Ascending aorta (tissue), 2 donors: ENCODE measurements at regions not wholly inside any gene's neighbourhood (a gene's known extent, or its start where the extent isn't known, plus 50 kb on each side); places are given as distances from the start of the nearest gene placed in this dataset.

Experiments
- DNase-seq, 2 donors: peaks; one replicate each; pipeline ENCODE4 v3.0.0-alpha.2; 2019; ENCODE audit warnings: low spot score in 2 of 2
- H3K27ac ChIP-seq, 2 donors: fragments of 200-600 bp; sonication (generic); one replicate each; pipeline ENCODE4 v1.5.1; 2016 to 2017; ENCODE audit warnings: mild to moderate bottlenecking in 1 of 2
- H3K27me3 ChIP-seq: fragments of 200-600 bp; sonication (generic); one replicate; pipeline ENCODE4 v1.5.1; 2017
- H3K36me3 ChIP-seq, 2 donors: fragments of 200-600 bp; sonication (generic); one replicate each; pipeline ENCODE4 v1.5.1; 2016
- H3K4me1 ChIP-seq, 2 donors: fragments of 200-600 bp; sonication (generic); one replicate each; pipeline ENCODE4 v1.5.1; 2016 to 2017; ENCODE audit warnings: mild to moderate bottlenecking in 1 of 2
- H3K4me3 ChIP-seq, 2 donors: fragments of 200-600 bp; sonication (generic); one replicate each; pipeline ENCODE4 v1.5.1; 2016 to 2017; ENCODE audit warnings: mild to moderate bottlenecking in 1 of 2
- H3K9me3 ChIP-seq, 2 donors: fragments of 200-600 bp; sonication (generic); one replicate each; pipeline ENCODE4 v1.5.1; 2016
- CTCF ChIP-seq, 3 experiments: fragments of 200-600 bp in 2 of 3; fragments of 450-650 bp in 1 of 3; sonication (generic) in 2 of 3; IDR thresholded peaks; one replicate each; pipeline ENCODE4 v1.5.1; 2016 to 2019; ENCODE audit warnings: antibody characterized with exemption in 3 of 3, mild to moderate bottlenecking in 1 of 3, moderate library complexity in 1 of 3
- intact Hi-C: fragments of 100-400 bp; cut with DNase I; formaldehyde crosslinking; loops from one replicate; pipeline ENCODE4 v1.15.1; 2023

GRCh38 chr18:79606621-79607331 is 72.8 kb upstream of the CTDP1 start:
- no peak for DNase-seq
- Histone ChIP-seq H3K9me3 (no peaks in the 10 kb centered on the region), H3K4me1 (no peaks in the 10 kb centered on the region), H3K27ac (no peak overlapping the region), H3K27me3 (no peaks in the 10 kb centered on the region), H3K36me3 (no peaks in the 10 kb centered on the region), H3K4me3 (no peak overlapping the region)
- TF ChIP-seq CTCF (IDR thresholded peaks at IDR 0.05), result no peak
- intact Hi-C loops, result no loop called here

- TF ChIP-seq CTCF (IDR thresholded peaks at IDR 0.05), result no peak
- H3K27ac ChIP-seq, result no peak overlapping the region
- H3K36me3 ChIP-seq, result no peaks in the 10 kb centered on the region
- DNase-seq, result no peak
- intact Hi-C loops, result no loop called here
- H3K4me3 ChIP-seq, result no peak overlapping the region
- H3K9me3 ChIP-seq, result no peaks in the 10 kb centered on the region
- H3K27me3 ChIP-seq, result no peaks in the 10 kb centered on the region
- no peaks in the 10 kb centered on the region for H3K4me1 ChIP-seq
Measured at GRCh38 chr18:79607361-79607952, 72.1 kb upstream of the CTDP1 start.

- intact Hi-C loops, result no loop called here
- TF ChIP-seq CTCF (IDR thresholded peaks at IDR 0.05), result no peak
- H3K9me3 ChIP-seq, result no peaks in the 10 kb centered on the region
Measured at GRCh38 chr18:79608069-79608468, 71.5 kb upstream of the CTDP1 start.

GRCh38 chr18:79608535-79608934 is 71.1 kb upstream of the CTDP1 start:
- peak in 1 of 2 donors; percentile 51 for DNase-seq
- H3K4me3 ChIP-seq, result no peak overlapping the region

More at GRCh38 chr18:79608069-79608468, 71.5 kb upstream of the CTDP1 start:
- Histone ChIP-seq H3K4me1 (no peaks in the 10 kb centered on the region), H3K36me3 (no peaks in the 10 kb centered on the region), H3K27me3 (no peaks in the 10 kb centered on the region), H3K27ac (no peak overlapping the region), H3K4me3 (no peak overlapping the region)
- DNase-seq, result no peak

GRCh38 chr18:79608999-79609461 is 70.6 kb upstream of the CTDP1 start:
- H3K9me3 ChIP-seq, result no peaks in the 10 kb centered on the region
- intact Hi-C loops, result no loop called here
- TF ChIP-seq CTCF (IDR thresholded peaks at IDR 0.05), result no peak
- H3K36me3 ChIP-seq, result no peaks in the 10 kb centered on the region
- H3K27me3 ChIP-seq, result no peaks in the 10 kb centered on the region
- H3K27ac ChIP-seq, result no peak overlapping the region
- H3K4me3 ChIP-seq, result no peak overlapping the region
- H3K4me1 ChIP-seq, result no peaks in the 10 kb centered on the region
- no peak for DNase-seq

More at GRCh38 chr18:79608535-79608934, 71.1 kb upstream of the CTDP1 start:
- intact Hi-C loops, result no loop called here
- H3K36me3 ChIP-seq, result no peaks in the 10 kb centered on the region
- H3K9me3 ChIP-seq, result no peaks in the 10 kb centered on the region
- TF ChIP-seq CTCF (IDR thresholded peaks at IDR 0.05), result no peak
- no peaks in the 10 kb centered on the region for H3K27me3 ChIP-seq
- no peak overlapping the region for H3K27ac ChIP-seq
- no peaks in the 10 kb centered on the region for H3K4me1 ChIP-seq
